ENCODE measurements at regions not wholly inside any gene's neighbourhood (a gene's known extent, or its start where the extent isn't known, plus 50 kb on each side); places are given as distances from the start of the nearest gene placed in this dataset.

GRCh38 chr3:83559082-83559481 is 1399.7 kb upstream of the CADM2 start:
- H3K4me3 ChIP-seq (ENCODE audit: low read depth, low read length): no peak overlapping the region
- no peak for TF ChIP-seq CTCF (IDR thresholded peaks at IDR 0.05; ENCODE audit: borderline replicate concordance, insufficient read depth, low read depth, low read length)

GRCh38 chr3:83567935-83568334 is 1390.9 kb upstream of the CADM2 start:
- no peak overlapping the region for H3K4me3 ChIP-seq (ENCODE audit: low read depth, low read length)
- no peak for TF ChIP-seq CTCF (IDR thresholded peaks at IDR 0.05; ENCODE audit: borderline replicate concordance, insufficient read depth, low read depth, low read length)

GRCh38 chr3:83581546-83581945 is 1377.2 kb upstream of the CADM2 start:
- no peak for TF ChIP-seq CTCF (IDR thresholded peaks at IDR 0.05; ENCODE audit: borderline replicate concordance, insufficient read depth, low read depth, low read length)
- no peak overlapping the region for H3K4me3 ChIP-seq (ENCODE audit: low read depth, low read length)

- no peak overlapping the region for H3K4me3 ChIP-seq (ENCODE audit: low read depth, low read length)
- no peak for TF ChIP-seq CTCF (IDR thresholded peaks at IDR 0.05; ENCODE audit: borderline replicate concordance, insufficient read depth, low read depth, low read length)
Observed at GRCh38 chr3:83601704-83602103, 1357.1 kb upstream of the CADM2 start.

- H3K4me3 ChIP-seq (ENCODE audit: low read depth, low read length): no peak overlapping the region
- no peak for TF ChIP-seq CTCF (IDR thresholded peaks at IDR 0.05; ENCODE audit: borderline replicate concordance, insufficient read depth, low read depth, low read length)
Observed at GRCh38 chr3:83622526-83622925, 1336.3 kb upstream of the CADM2 start.

- H3K4me3 ChIP-seq (ENCODE audit: low read depth, low read length): no peak overlapping the region
- TF ChIP-seq CTCF (IDR thresholded peaks at IDR 0.05; ENCODE audit: borderline replicate concordance, insufficient read depth, low read depth, low read length): no peak
Observed at GRCh38 chr3:83625261-83625660, 1333.5 kb upstream of the CADM2 start.

GRCh38 chr3:83628471-83628870 is 1330.3 kb upstream of the CADM2 start:
- TF ChIP-seq CTCF (IDR thresholded peaks at IDR 0.05; ENCODE audit: borderline replicate concordance, insufficient read depth, low read depth, low read length): no peak
- H3K4me3 ChIP-seq (ENCODE audit: low read depth, low read length): no peak overlapping the region
